ENCODE measurements at regions not wholly inside any gene's neighbourhood (a gene's known extent, or its start where the extent isn't known, plus 50 kb on each side); places are given as distances from the start of the nearest gene placed in this dataset.

DNA sequence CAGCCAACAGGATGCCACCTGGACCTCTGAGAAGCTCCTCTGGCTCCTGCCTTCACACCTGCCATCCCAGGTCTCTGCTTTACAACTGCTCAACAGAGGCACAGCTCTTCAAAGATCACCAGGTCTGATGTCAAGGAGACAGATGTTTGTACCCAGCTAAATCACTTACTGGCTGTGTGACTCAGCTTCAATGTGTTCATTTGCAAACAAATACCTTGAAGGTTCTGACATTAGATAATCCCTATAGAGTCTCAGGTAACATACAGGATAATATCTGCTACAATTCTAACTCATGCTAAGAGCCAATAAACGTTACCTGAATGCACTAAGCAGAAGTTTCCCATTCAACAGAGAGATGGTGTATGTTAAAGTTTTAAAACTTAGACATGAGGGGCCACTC lies 163.4 kb upstream of the IGF1R start:
- CTCF ChIA-PET: no interaction called here
- Histone ChIP-seq H3K4me2 (ENCODE audit: insufficient read depth, low read length) (no peak overlapping the region), H3K9me1 (replicated peaks; ENCODE audit: control insufficient read depth, extremely low read depth, insufficient read depth, low read length) (no peaks in the 10 kb centered on the region), H3K27ac (ENCODE audit: insufficient read depth, low read depth, low read length) (no peak overlapping the region), H3K36me3 (ENCODE audit: control insufficient read depth in 2 of 2, extremely low read depth in 1 of 2, insufficient read depth in 2 of 2, low read length in 2 of 2) (no peaks in the 10 kb centered on the region), H2AFZ (ENCODE audit: low read depth, low read length) (no peak overlapping the region), H3K4me3 (replicated peaks in 1 of 3; ENCODE audit: insufficient read depth in 1 of 3, low read depth in 1 of 3, low read length in 3 of 3) (no peak overlapping the region), H3K79me2 (ENCODE audit: control insufficient read depth, insufficient read depth, low read length) (no peaks in the 10 kb centered on the region), H3K27me3 (ENCODE audit: control insufficient read depth in 2 of 2, insufficient read depth in 2 of 2, low read length in 2 of 2) (no peaks in the 10 kb centered on the region), H4K20me1 (replicated peaks; ENCODE audit: control insufficient read depth, extremely low read depth, insufficient read depth, low read length) (no peaks in the 10 kb centered on the region), H3K4me1 (ENCODE audit: control insufficient read depth, extremely low read depth, insufficient read depth, low read length) (no peaks in the 10 kb centered on the region), H3K9me3 (replicated peaks; ENCODE audit: control insufficient read depth, insufficient read depth, low read length) (no peaks in the 10 kb centered on the region), H3K9ac (replicated peaks; ENCODE audit: extremely low read depth, insufficient read depth, low read length) (no peak overlapping the region)
- FAIRE-seq (no peak), DNase-seq (ENCODE audit: low read depth, low spot score) (no peak)
- POLR2A ChIA-PET: no interaction called here
- intact Hi-C loops (cut with micrococcal nuclease): no loop called here
- no TSS peak for BruUV-seq (replicated peaks)
- dilution Hi-C loops (cut with MboI; ENCODE audit: extremely low pct_ligation_motif_present, low sequenced_read_pairs): no loop called here
- TF ChIP-seq CTCF (IDR thresholded peaks at IDR 0.05; ENCODE audit: extremely low read depth in 1 of 2, insufficient read depth in 1 of 2, low read depth in 1 of 2, low read length in 2 of 2) (no peak), EZH2 (IDR thresholded peaks at IDR 0.05; ENCODE audit: borderline replicate concordance, low read depth, low read length, severe bottlenecking) (no peak), FOS (IDR thresholded peaks at IDR 0.05; ENCODE audit: borderline replicate concordance, insufficient read depth, low read length) (no peak)

DNA sequence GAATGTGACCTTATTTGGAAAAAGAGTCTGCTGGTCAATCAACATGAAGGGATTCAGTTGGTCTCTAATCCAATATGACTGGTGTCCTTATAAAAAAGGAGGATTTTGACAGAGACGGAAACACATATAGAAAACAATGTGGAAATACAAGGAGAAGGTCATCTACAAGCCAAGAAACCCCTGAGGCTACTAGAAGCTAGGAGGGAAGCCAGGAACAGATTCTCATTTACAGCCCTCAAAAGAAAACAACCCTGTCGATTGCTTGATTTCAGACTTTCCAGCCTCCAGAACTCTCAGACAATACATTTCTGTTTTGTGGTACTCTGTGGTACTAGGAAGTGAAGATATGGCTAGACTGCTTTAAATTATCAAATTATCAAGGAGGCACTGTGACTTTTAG lies 162.9 kb upstream of the IGF1R start:
- DNase-seq (ENCODE audit: low read depth, low spot score): no peak
- TF ChIP-seq POLR2AphosphoS5 (IDR thresholded peaks at IDR 0.05; ENCODE audit: insufficient read depth, low read depth, low read length) (no peak), CTCF (IDR thresholded peaks at IDR 0.05; ENCODE audit: extremely low read depth in 1 of 2, insufficient read depth in 1 of 2, low read depth in 1 of 2, low read length in 2 of 2) (no peak), EZH2 (IDR thresholded peaks at IDR 0.05; ENCODE audit: borderline replicate concordance, low read depth, low read length, severe bottlenecking) (no peak), MYC (IDR thresholded peaks at IDR 0.05; ENCODE audit: low read depth, low read length) (no peak), FOS (IDR thresholded peaks at IDR 0.05; ENCODE audit: borderline replicate concordance, insufficient read depth, low read length) (no peak), POLR2A (IDR thresholded peaks at IDR 0.05; ENCODE audit: low read depth, low read length) (no peak)
- POLR2A ChIA-PET: no interaction called here
- Histone ChIP-seq H3K36me3 (ENCODE audit: control insufficient read depth in 2 of 2, extremely low read depth in 1 of 2, insufficient read depth in 2 of 2, low read length in 2 of 2) (no peaks in the 10 kb centered on the region), H3K79me2 (ENCODE audit: control insufficient read depth, insufficient read depth, low read length) (no peaks in the 10 kb centered on the region), H3K27me3 (ENCODE audit: control insufficient read depth in 2 of 2, insufficient read depth in 2 of 2, low read length in 2 of 2) (no peaks in the 10 kb centered on the region), H4K20me1 (replicated peaks; ENCODE audit: control insufficient read depth, extremely low read depth, insufficient read depth, low read length) (no peaks in the 10 kb centered on the region), H3K9me3 (replicated peaks; ENCODE audit: control insufficient read depth, insufficient read depth, low read length) (no peaks in the 10 kb centered on the region), H2AFZ (ENCODE audit: low read depth, low read length) (no peak overlapping the region), H3K4me1 (ENCODE audit: control insufficient read depth, extremely low read depth, insufficient read depth, low read length) (no peaks in the 10 kb centered on the region), H3K4me3 (replicated peaks in 1 of 3; ENCODE audit: insufficient read depth in 1 of 3, low read depth in 1 of 3, low read length in 3 of 3) (no peak overlapping the region), H3K27ac (ENCODE audit: insufficient read depth, low read depth, low read length) (no peak overlapping the region), H3K4me2 (ENCODE audit: insufficient read depth, low read length) (no peak overlapping the region), H3K9me1 (replicated peaks; ENCODE audit: control insufficient read depth, extremely low read depth, insufficient read depth, low read length) (no peaks in the 10 kb centered on the region), H3K9ac (replicated peaks; ENCODE audit: extremely low read depth, insufficient read depth, low read length) (no peak overlapping the region)
- intact Hi-C loops (cut with micrococcal nuclease) (no loop called here), dilution Hi-C loops (cut with MboI; ENCODE audit: extremely low pct_ligation_motif_present, low sequenced_read_pairs) (no loop called here)
- FAIRE-seq: no peak
- CTCF ChIA-PET: no interaction called here
- no TSS peak for BruUV-seq (replicated peaks)
